KOPT-K1 (cell line): ENCODE measurements at regions not wholly inside any gene's neighbourhood (a gene's known extent, or its start where the extent isn't known, plus 50 kb on each side); places are given as distances from the start of the nearest gene placed in this dataset.

Source experiments
- H3K27ac ChIP-seq: fragments of 200-600 bp; sonication (generic); 2 replicates; pipeline ENCODE4 v1.5.1; 2016; ENCODE audit warnings: antibody characterized with exemption, mild to moderate bottlenecking, low read depth, low read length; ENCODE audit not compliant: poor library complexity, severe bottlenecking
- H3K36me3 ChIP-seq: fragments of 200-600 bp; sonication (generic); 2 replicates; pipeline ENCODE4 v1.5.1; 2017; ENCODE audit warnings: antibody characterized with exemption, mild to moderate bottlenecking, low read length, moderate library complexity; ENCODE audit not compliant: insufficient read depth
- H3K9me3 ChIP-seq: fragments of 200-600 bp; sonication (generic); 2 replicates; pipeline ENCODE4 v1.5.1; 2017; ENCODE audit warnings: antibody characterized with exemption, low read length, mild to moderate bottlenecking; ENCODE audit not compliant: insufficient read depth, poor library complexity, severe bottlenecking

DNA sequence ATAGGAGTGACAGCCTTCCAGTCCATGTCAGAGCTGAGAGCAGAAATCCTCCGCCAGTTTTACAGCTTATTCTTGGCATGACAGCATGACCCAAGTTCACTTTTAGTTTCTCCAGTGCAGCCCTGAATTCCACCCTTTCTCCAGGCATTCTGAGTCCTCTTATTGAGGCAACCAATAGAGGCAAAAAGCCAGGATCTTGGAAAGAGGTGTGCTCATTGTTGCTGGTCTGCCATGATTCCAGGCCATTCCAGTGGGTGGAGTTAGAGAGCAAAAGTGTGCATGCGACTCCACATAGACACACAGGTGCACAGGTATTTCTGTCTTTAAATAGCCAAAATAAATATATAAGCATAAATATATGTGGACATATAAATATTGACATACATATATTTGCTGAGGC is 224.7 kb upstream of the ADARB2 start:
- H3K9me3 ChIP-seq, result no peaks in the 10 kb centered on the region
- no peak overlapping the region for H3K27ac ChIP-seq
- no peaks in the 10 kb centered on the region for H3K36me3 ChIP-seq

DNA sequence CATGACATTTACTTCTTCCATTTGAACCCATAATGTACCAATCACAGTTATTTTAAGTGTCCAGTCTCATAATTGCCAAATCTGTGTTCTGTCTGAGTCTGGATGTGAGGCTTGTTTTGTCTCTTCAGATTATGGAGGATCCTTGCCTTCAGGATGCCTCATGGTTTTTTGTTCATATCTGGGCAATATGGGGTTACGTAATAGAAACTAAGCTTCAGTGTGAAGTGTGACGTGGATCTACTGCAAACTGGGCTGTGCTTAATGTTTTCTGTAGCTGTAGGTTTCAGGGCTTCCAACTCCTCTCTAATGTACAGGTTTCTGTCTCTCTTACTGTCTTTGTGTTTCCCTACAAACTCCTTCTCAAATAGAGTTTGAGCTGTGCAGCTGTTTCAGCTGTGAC is 223.7 kb upstream of the ADARB2 start:
- H3K9me3 ChIP-seq, result no peaks in the 10 kb centered on the region
- H3K27ac ChIP-seq, result no peak overlapping the region
- H3K36me3 ChIP-seq, result no peaks in the 10 kb centered on the region

DNA sequence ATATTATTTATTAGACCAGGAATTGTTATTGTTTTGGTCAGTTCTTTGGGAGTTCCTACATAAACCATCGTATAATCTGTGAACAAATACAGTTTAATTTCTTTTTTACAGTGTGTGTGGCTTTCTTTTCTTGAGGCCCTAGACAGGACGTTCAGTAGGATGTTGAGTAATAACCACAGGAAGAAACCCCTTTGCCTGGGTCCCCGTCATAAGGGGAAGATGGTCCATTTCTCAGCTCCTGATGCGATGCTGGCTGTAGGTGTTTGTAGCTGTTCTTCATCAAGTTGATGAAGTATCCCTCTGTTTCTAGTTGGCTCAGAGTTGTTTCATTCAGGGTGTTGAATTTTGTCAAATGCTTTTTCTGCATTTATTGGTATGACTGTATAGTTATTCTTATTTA is 219.7 kb upstream of the ADARB2 start:
- Histone ChIP-seq H3K9me3 (peaks cover 7% of the 10 kb centered on the region), H3K36me3 (no peaks in the 10 kb centered on the region), H3K27ac (no peak overlapping the region)

DNA sequence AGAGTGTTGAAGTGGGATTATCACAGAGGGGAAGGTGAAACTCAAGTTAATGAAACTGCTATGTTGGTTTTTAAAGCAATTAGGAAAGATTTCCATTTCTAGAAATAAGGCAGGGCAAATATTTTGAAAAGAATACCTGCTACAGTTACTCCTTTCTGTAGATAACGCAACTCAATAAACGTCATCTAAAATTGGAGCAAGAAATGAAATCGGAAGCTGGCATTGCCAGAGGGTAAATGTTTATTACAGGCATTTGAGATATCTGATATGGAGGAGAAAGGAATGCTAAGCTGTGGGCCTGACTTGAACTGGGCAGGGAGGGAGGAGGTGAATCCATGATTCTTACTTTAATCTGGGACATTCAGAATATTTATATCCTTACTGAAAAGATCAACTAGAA is 217.0 kb upstream of the ADARB2 start:
- no peaks in the 10 kb centered on the region for H3K36me3 ChIP-seq
- H3K9me3 ChIP-seq, result peaks cover 7% of the 10 kb centered on the region
- no peak overlapping the region for H3K27ac ChIP-seq

- no peaks in the 10 kb centered on the region for H3K36me3 ChIP-seq
- H3K9me3 ChIP-seq, result peaks cover 7% of the 10 kb centered on the region
- H3K27ac ChIP-seq, result no peak overlapping the region
These were observed 215.1 kb upstream of the ADARB2 start for GRCh38 chr10:1952126-1953095.

DNA sequence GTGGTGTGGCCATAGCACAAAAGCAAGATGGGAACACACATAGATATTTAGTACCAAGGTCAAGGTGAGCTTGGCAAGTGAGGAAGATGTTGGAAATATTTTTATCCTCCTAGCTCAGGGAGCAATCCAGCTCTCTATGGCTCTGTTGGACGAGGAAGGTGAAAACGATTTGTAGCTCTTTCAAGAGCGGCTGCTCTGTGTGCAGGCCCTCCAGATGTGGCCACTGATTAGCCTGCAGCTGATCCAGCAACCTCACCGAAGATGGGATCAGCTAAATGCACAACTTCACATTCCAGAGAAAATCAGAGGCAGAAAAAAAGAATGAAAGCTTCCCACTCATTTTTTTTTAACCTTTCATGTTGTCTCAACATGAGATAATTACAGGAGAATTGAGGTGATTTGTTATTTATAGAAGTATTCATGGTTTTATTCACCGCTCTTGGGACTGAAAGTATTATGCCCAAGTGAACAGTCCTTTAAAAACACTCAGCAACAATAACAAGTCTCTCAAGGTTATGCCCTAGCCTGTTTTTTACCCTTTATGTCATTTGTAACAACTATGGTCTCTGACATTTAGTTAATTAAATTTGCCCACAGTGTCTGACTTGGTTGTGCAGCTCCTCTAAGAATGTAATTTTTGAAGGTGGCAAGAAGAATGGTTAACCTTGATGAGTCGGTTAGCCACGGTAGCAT is 213.6 kb upstream of the ADARB2 start:
- Histone ChIP-seq H3K27ac (no peak overlapping the region), H3K36me3 (no peaks in the 10 kb centered on the region), H3K9me3 (peaks cover 7% of the 10 kb centered on the region)

DNA sequence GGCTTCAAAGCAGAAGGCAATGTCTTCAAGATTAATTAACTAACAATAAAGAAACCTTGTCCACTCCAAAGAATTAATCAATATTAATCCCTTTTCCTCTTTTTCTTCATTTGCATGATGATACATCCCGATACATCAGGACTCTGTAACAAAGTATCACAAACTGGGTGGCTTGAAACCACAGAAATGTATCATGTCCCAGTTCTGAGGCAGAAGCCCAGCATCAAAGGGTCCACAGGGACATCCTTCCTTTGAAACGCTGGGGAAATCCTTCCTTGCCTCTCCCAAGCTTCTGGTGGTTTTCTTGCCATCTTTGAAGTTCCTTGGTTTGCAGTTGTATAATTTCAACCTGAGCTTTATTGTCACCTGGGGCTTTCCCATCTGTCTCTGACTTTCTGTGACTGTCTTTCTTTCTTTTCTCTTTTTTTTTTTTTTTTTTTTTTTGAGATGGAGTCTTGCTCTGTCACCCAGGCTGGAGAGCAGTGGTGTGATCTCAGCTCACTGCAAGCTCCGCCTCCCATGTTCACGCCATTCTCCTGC is 210.2 kb upstream of the ADARB2 start:
- H3K9me3 ChIP-seq, result peaks cover 3% of the 10 kb centered on the region
- H3K36me3 ChIP-seq, result no peaks in the 10 kb centered on the region

DNA sequence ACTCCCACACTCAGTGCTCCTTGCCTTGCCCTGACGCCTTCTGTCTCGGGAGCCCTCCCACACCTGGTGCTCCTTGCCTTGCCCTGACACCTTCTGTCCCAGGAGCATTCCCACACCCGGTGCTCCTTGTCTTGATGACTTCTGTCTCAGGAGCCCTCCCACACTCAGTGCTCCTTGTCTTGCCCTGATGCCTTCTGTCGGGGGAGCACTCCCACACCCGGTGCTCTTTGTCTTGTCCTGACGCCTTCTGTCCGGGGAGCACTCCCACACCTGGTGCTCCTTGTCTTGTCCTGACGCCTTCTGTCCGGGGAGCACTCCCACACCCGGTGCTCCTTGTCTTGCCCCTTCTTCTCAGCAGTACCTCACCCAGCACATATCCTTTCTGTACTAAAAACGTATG is 207.2 kb upstream of the ADARB2 start:
- no peaks in the 10 kb centered on the region for H3K36me3 ChIP-seq
- H3K27ac ChIP-seq, result no peak overlapping the region
- no peaks in the 10 kb centered on the region for H3K9me3 ChIP-seq

More for the DNA sequence above, 210.2 kb upstream of the ADARB2 start:
- no peak overlapping the region for H3K27ac ChIP-seq

DNA sequence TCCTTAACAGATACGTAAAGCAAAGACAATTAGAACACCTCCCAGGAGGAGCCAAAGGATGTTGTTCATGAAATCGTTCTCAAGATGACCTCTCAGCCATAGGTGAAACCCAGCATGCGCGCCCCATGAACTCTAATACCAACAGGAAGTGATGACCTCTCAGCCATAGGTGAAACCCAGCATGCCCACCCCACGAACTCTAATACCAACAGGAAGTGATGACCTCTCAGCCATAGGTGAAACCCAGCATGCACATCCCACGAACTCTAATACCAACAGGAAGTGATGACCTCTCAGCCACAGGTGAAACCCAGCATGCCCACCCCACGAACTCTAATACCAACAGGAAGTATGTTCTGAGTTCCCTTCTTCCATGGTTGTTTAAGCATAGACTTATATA is 205.2 kb upstream of the ADARB2 start:
- Histone ChIP-seq H3K36me3 (no peaks in the 10 kb centered on the region), H3K9me3 (no peaks in the 10 kb centered on the region), H3K27ac (no peak overlapping the region)

- H3K9me3 ChIP-seq, result no peaks in the 10 kb centered on the region
- no peaks in the 10 kb centered on the region for H3K36me3 ChIP-seq
- H3K27ac ChIP-seq, result no peak overlapping the region
These were observed 201.7 kb upstream of the ADARB2 start for GRCh38 chr10:1939016-1939415.

- Histone ChIP-seq H3K36me3 (no peaks in the 10 kb centered on the region), H3K9me3 (no peaks in the 10 kb centered on the region), H3K27ac (no peak overlapping the region)
These were observed 201.0 kb upstream of the ADARB2 start for GRCh38 chr10:1938317-1938716.

- Histone ChIP-seq H3K9me3 (no peaks in the 10 kb centered on the region), H3K36me3 (no peaks in the 10 kb centered on the region), H3K27ac (no peak overlapping the region)
These were observed 198.6 kb upstream of the ADARB2 start for GRCh38 chr10:1935912-1936311.

GRCh38 chr10:1933215-1933614 is 195.9 kb upstream of the ADARB2 start:
- Histone ChIP-seq H3K9me3 (no peaks in the 10 kb centered on the region), H3K27ac (no peak overlapping the region), H3K36me3 (no peaks in the 10 kb centered on the region)

DNA sequence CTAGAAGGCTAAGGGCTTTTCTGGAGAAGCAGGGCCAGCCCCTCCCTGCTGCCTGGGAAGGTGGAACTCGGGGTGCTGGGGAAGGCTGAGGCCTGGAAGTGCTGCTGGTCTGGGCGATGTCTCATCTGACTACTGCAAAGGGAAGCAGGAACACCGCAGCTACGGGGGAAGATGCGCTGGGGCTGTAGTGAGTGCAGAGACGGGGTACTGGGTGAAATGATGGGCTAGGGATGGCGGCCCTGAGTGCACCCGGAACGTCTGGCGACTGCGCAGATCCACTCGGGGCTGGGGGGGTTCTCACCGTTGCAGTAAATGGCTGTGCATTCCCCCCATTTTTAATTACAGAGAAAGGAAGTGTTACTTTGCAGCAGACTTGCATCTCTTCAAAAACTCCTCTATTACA is 195.4 kb upstream of the ADARB2 start:
- H3K36me3 ChIP-seq, result no peaks in the 10 kb centered on the region
- H3K9me3 ChIP-seq, result no peaks in the 10 kb centered on the region
- no peak overlapping the region for H3K27ac ChIP-seq

DNA sequence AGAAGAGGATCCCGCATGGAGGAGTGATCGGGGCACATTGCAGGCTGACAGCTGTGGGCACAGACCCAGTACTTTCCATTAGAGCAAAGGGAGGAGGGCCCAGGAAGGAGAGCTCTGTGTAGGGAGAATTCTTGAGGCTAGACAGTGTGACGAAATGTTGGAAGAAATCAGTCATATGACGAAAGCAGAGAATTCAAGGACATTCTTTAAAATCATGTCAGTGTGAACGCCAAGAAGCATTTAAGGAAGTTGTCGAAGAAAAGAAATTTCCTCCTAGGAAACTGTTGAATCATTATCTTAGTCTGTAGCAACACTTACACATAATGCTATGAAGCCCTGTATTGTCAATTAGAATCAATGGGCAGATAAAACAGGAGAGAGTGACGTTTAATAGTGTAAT is 191.3 kb upstream of the ADARB2 start:
- H3K36me3 ChIP-seq, result no peaks in the 10 kb centered on the region
- no peak overlapping the region for H3K27ac ChIP-seq
- H3K9me3 ChIP-seq, result no peaks in the 10 kb centered on the region
